ENCODE measurements at regions not wholly inside any gene's neighbourhood (a gene's known extent, or its start where the extent isn't known, plus 50 kb on each side); places are given as distances from the start of the nearest gene placed in this dataset.
"Not testable (repeated sequence)": the region's sequence is repeated elsewhere in the genome, so short reads cannot be mapped to it uniquely, and the experiment has no call there.

- Histone ChIP-seq H3K4me2 (no peak overlapping the region), H2AFZ (ENCODE audit: low read depth) (no peak overlapping the region), H3K79me2 (ENCODE audit: insufficient read depth, low read depth) (no peaks in the 10 kb centered on the region), H3K9ac (no peak overlapping the region), H4K20me1 (ENCODE audit: insufficient read depth) (no peaks in the 10 kb centered on the region), H3K4me1 (ENCODE audit: low read depth, poor library complexity, severe bottlenecking) (no peaks in the 10 kb centered on the region), H3K27ac (no peak overlapping the region), H3K36me3 (ENCODE audit: insufficient read depth) (no peaks in the 10 kb centered on the region), H3K4me3 (IDR thresholded peaks at IDR 0.05; ENCODE audit: insufficient read depth, low read depth, low read length) (no peak overlapping the region), H3K27me3 (ENCODE audit: insufficient read depth, low read depth) (no peaks in the 10 kb centered on the region)
- no peak for TF ChIP-seq CTCF (conservative IDR thresholded peaks at IDR 0.05; ENCODE audit: low read depth, low read length)
Measured at GRCh38 chr7:17099083-17099973, 199.1 kb upstream of the AHR start.

GRCh38 chr7:17099974-17100509, 198.4 kb upstream of the AHR start:
- not testable (repeated sequence) for H3K36me3 ChIP-seq (ENCODE audit: insufficient read depth); H3K27me3 ChIP-seq (ENCODE audit: insufficient read depth, low read depth); H4K20me1 ChIP-seq (ENCODE audit: insufficient read depth); H3K9ac ChIP-seq; H2AFZ ChIP-seq (ENCODE audit: low read depth); H3K4me1 ChIP-seq (ENCODE audit: low read depth, poor library complexity, severe bottlenecking); H3K27ac ChIP-seq; H3K79me2 ChIP-seq (ENCODE audit: insufficient read depth, low read depth); H3K4me3 ChIP-seq (IDR thresholded peaks at IDR 0.05; ENCODE audit: insufficient read depth, low read depth, low read length); H3K4me2 ChIP-seq

DNA sequence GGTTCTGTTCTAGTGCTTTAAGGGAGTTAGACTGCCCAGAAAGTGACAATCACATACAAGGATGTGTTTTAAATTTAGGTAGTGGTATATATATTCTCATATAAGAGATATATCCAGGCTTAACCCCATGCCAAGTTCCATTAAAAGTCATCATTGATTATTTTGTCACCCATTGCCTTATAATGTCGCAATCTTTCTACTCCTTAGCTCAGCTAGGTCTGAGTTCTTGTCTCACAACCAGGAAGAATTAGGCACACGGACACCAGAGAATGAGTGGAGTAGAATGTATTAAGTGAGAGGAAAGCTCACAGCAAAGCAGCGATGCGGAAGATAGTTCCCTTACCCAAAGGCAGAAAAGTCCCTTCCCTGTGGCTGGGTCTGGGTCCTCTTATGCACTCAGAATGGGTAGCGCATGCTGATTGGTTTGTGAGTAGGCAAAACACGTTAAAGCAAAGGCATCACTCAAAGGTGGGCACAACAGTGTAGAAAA, 197.2 kb upstream of the AHR start:
- Histone ChIP-seq H3K79me2 (ENCODE audit: insufficient read depth, low read depth) (no peaks in the 10 kb centered on the region), H4K20me1 (ENCODE audit: insufficient read depth) (no peaks in the 10 kb centered on the region), H3K4me2 (no peak overlapping the region), H3K27me3 (ENCODE audit: insufficient read depth, low read depth) (no peaks in the 10 kb centered on the region), H3K27ac (no peak overlapping the region), H2AFZ (ENCODE audit: low read depth) (no peak overlapping the region), H3K4me3 (IDR thresholded peaks at IDR 0.05; ENCODE audit: insufficient read depth, low read depth, low read length) (no peak overlapping the region), H3K4me1 (ENCODE audit: low read depth, poor library complexity, severe bottlenecking) (no peaks in the 10 kb centered on the region), H3K9ac (no peak overlapping the region), H3K36me3 (ENCODE audit: insufficient read depth) (no peaks in the 10 kb centered on the region)
- no peak for TF ChIP-seq CTCF (conservative IDR thresholded peaks at IDR 0.05; ENCODE audit: low read depth, low read length)

DNA sequence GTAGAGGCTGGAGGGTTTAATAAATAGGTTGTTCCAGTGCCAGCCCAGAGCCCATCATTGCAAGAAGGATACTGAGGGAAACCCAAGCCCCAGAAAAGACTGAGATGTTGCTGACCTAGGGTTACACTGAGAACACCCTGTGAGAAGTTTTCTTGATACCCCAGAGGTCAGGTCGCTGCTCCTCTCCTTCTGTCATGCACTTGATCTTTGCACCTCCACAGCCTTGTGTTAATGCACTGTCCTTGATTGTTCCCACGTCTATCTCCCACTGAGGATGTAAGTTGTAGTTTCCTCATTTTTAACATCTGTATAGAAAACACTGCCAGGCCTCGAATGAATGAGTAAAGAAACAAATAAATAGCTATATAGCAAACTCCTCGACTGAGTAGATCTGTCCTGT, 195.3 kb upstream of the AHR start:
- no peak overlapping the region for H3K4me3 ChIP-seq (IDR thresholded peaks at IDR 0.05; ENCODE audit: insufficient read depth, low read depth, low read length)
- no peak for TF ChIP-seq CTCF (conservative IDR thresholded peaks at IDR 0.05; ENCODE audit: low read depth, low read length)
- H3K4me2 ChIP-seq, result no peak overlapping the region
- H3K4me1 ChIP-seq (ENCODE audit: low read depth, poor library complexity, severe bottlenecking), result no peaks in the 10 kb centered on the region
- no peak overlapping the region for H3K9ac ChIP-seq
- H3K36me3 ChIP-seq (ENCODE audit: insufficient read depth), result no peaks in the 10 kb centered on the region
- H2AFZ ChIP-seq (ENCODE audit: low read depth), result no peak overlapping the region
- H4K20me1 ChIP-seq (ENCODE audit: insufficient read depth), result no peaks in the 10 kb centered on the region
- H3K79me2 ChIP-seq (ENCODE audit: insufficient read depth, low read depth), result no peaks in the 10 kb centered on the region
- H3K27me3 ChIP-seq (ENCODE audit: insufficient read depth, low read depth), result no peaks in the 10 kb centered on the region
- no peak overlapping the region for H3K27ac ChIP-seq

DNA sequence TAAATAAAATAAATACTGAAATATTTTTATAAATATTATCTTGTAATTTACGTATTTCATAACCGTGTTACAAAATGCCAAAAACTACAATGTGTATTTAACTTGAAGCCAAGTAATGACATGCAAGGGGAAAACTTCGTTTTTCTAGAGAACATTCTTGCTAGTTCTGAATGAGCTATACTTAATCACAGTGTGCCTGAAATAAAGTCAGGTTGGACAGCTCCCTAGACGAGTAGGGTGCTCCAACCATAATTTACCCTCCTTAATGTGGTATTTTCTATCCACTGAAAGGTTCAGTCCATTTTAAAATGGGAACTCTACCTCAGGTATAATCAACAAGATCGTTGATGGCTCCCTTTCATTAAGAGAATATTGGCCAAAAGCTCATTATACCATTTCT, 194.5 kb upstream of the AHR start:
- Histone ChIP-seq H3K9ac (no peak overlapping the region), H4K20me1 (ENCODE audit: insufficient read depth) (no peaks in the 10 kb centered on the region), H3K4me2 (no peak overlapping the region), H3K79me2 (ENCODE audit: insufficient read depth, low read depth) (no peaks in the 10 kb centered on the region), H3K4me3 (IDR thresholded peaks at IDR 0.05; ENCODE audit: insufficient read depth, low read depth, low read length) (no peak overlapping the region), H3K27me3 (ENCODE audit: insufficient read depth, low read depth) (no peaks in the 10 kb centered on the region), H3K36me3 (ENCODE audit: insufficient read depth) (no peaks in the 10 kb centered on the region), H3K4me1 (ENCODE audit: low read depth, poor library complexity, severe bottlenecking) (no peaks in the 10 kb centered on the region), H2AFZ (ENCODE audit: low read depth) (no peak overlapping the region), H3K27ac (no peak overlapping the region)
- TF ChIP-seq CTCF (conservative IDR thresholded peaks at IDR 0.05; ENCODE audit: low read depth, low read length), result no peak
